ENCODE measurements at regions not wholly inside any gene's neighbourhood (a gene's known extent, or its start where the extent isn't known, plus 50 kb on each side); places are given as distances from the start of the nearest gene placed in this dataset.

- DNase-seq, result no peak
Measured at GRCh38 chr5:110329955-110330525, 396.4 kb downstream of the TMEM232 start.

- DNase-seq, result no peak
Measured at GRCh38 chr5:110333384-110333783, 393.1 kb downstream of the TMEM232 start.

- no peak for DNase-seq
Measured at GRCh38 chr5:110335361-110336066, 391.0 kb downstream of the TMEM232 start.

GRCh38 chr5:110338341-110339083 is 388.0 kb downstream of the TMEM232 start:
- no peak for DNase-seq

GRCh38 chr5:110339399-110339798 is 387.1 kb downstream of the TMEM232 start:
- no peak for DNase-seq

- no peak for DNase-seq
Measured at GRCh38 chr5:110341836-110342235, 384.6 kb downstream of the TMEM232 start.

GRCh38 chr5:110342683-110343082 is 383.8 kb downstream of the TMEM232 start:
- no peak for DNase-seq

GRCh38 chr5:110343616-110344015 is 382.9 kb downstream of the TMEM232 start:
- DNase-seq, result no peak

GRCh38 chr5:110345623-110346022 is 380.8 kb downstream of the TMEM232 start:
- DNase-seq, result no peak

- no peak for DNase-seq
Measured at GRCh38 chr5:110346893-110347358, 379.5 kb downstream of the TMEM232 start.

- DNase-seq, result no peak
Measured at GRCh38 chr5:110347781-110348180, 378.7 kb downstream of the TMEM232 start.

- DNase-seq, result no peak
Measured at GRCh38 chr5:110351430-110351829, 375.0 kb downstream of the TMEM232 start.

GRCh38 chr5:110354311-110354710 is 372.2 kb downstream of the TMEM232 start:
- DNase-seq, result no peak

- DNase-seq, result no peak
Measured at GRCh38 chr5:110354915-110355644, 371.4 kb downstream of the TMEM232 start.

- DNase-seq, result no peak
Measured at GRCh38 chr5:110356677-110357076, 369.8 kb downstream of the TMEM232 start.

GRCh38 chr5:110359221-110359620 is 367.2 kb downstream of the TMEM232 start:
- no peak for DNase-seq

GRCh38 chr5:110361471-110361870 is 365.0 kb downstream of the TMEM232 start:
- DNase-seq, result no peak

- no peak for DNase-seq
Measured at GRCh38 chr5:110362261-110362660, 364.2 kb downstream of the TMEM232 start.

GRCh38 chr5:110366716-110367115 is 359.8 kb downstream of the TMEM232 start:
- DNase-seq, result no peak

Data from femur (tissue), 1 donor.